Erythroblast (primary cell): ENCODE measurements at regions not wholly inside any gene's neighbourhood (a gene's known extent, or its start where the extent isn't known, plus 50 kb on each side); places are given as distances from the start of the nearest gene placed in this dataset.

ENCODE experiments used
- GATA1 ChIP-seq: IDR thresholded peaks from 2 replicates; pipeline ENCODE4 v1.6.1; 2011; ENCODE audit warnings: low read depth, mild to moderate bottlenecking, control low read depth, low read length, moderate library complexity
- POLR2A ChIP-seq: IDR thresholded peaks from 2 replicates; pipeline ENCODE4 v1.6.1; 2011; ENCODE audit warnings: mild to moderate bottlenecking, low read length

- no peak for TF ChIP-seq POLR2A
- no peak for TF ChIP-seq GATA1
Measured at GRCh38 chr9:80359941-80360881, 788.4 kb downstream of the TLE4 start.
